ENCODE measurements at regions not wholly inside any gene's neighbourhood (a gene's known extent, or its start where the extent isn't known, plus 50 kb on each side); places are given as distances from the start of the nearest gene placed in this dataset.

DNA sequence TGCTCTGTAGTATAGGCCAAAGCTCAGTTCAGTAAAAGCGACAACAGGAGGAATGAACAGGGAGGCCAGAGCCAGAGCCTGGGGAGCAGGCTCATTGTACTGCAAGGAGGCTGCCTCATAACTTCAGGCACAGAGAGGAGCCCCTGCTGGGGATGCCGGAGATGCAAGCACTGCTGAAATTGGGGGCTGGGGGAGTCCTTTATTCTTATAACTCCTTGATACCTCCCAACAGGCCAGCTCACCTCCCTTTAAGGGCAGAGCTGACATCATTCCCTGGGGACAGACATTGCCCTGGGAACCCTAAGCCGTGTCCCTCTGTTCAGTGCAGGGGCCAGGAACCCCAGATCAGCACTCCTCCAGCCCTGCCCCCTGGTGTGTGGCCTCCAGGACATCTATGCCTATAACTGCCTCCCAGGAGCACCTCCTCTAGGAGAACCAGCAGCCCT is 83.8 kb upstream of the MRPS22 start:
- TF ChIP-seq POLR2A (IDR thresholded peaks at IDR 0.05; ENCODE audit: low read depth, low read length) = no peak
- no peak for TF ChIP-seq TAF1 (IDR thresholded peaks at IDR 0.05; ENCODE audit: borderline replicate concordance, low read depth, low read length)
- no peak for TF ChIP-seq POLR2AphosphoS5 (IDR thresholded peaks at IDR 0.05; ENCODE audit: low read depth, low read length)

Data from GM12892 (cell line).